GM21619 (cell line): ENCODE measurements at regions not wholly inside any gene's neighbourhood (a gene's known extent, or its start where the extent isn't known, plus 50 kb on each side); places are given as distances from the start of the nearest gene placed in this dataset.

ENCODE experiments used
- ATAC-seq: cut with Tn5 transposase; IDR thresholded peaks from one replicate; pipeline ENCODE4 v1.9.1; 2021; ENCODE audit not compliant: unreplicated experiment

DNA sequence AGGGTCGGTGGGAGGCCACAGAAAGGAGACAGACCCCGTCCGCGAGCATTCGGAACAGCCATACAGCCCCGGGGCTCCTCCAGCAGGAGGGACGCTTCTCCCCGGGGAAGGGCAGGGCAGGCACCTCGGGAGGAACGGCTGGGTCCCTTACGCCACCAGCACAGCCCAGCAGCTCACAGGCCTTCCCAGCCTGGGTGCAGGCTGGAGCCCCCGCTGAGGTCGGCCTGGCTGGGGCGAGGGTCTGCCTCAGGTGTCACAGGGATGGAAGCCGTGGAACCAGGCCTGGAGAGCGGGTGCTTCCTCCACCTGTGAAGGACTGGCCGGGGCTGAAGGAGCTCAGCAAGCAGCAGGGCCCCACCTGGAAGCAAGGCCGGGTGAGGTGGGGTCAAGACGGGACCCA lies 732.3 kb downstream of the BRD1 start:
- ATAC-seq: no peak

DNA sequence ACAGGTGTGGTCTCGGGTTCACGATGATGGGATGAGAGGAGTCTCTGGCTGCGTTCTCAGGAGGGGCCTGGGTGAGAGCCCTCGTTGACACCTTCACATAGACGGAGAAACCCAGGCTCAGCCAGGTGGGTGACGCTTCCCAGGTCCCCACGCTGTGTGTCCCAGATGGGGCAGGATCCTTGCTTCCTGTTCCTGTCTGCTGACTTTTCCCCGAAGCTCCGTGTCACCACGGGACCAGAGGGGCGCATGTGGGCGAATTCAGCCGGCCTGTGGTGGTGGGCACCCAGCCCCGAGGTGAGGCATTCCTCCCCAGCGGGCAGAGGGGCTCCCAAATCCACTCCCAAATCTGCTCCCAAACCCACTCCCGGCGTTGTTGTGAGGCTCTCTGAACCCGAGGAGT lies 732.8 kb downstream of the BRD1 start:
- no peak for ATAC-seq

DNA sequence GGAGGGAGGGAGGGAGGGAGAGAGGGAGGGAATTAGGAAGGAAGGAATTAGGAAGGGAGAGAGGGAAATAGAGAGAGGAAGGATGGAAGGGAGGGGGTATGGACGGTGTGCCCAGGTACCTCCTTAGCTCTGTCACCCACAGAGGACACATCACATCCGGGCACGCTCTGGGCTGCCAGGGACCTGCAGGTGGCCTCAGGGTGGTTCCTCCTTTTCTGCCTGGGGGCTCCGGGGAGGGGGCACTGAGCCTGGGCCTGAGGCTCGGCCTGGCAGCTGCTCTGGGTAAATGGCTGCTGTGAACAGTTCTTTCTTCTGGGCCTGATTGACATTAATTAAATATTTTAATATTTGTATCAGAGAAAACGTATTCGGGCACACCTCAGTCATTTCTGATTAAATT lies 733.5 kb downstream of the BRD1 start:
- ATAC-seq: no peak

DNA sequence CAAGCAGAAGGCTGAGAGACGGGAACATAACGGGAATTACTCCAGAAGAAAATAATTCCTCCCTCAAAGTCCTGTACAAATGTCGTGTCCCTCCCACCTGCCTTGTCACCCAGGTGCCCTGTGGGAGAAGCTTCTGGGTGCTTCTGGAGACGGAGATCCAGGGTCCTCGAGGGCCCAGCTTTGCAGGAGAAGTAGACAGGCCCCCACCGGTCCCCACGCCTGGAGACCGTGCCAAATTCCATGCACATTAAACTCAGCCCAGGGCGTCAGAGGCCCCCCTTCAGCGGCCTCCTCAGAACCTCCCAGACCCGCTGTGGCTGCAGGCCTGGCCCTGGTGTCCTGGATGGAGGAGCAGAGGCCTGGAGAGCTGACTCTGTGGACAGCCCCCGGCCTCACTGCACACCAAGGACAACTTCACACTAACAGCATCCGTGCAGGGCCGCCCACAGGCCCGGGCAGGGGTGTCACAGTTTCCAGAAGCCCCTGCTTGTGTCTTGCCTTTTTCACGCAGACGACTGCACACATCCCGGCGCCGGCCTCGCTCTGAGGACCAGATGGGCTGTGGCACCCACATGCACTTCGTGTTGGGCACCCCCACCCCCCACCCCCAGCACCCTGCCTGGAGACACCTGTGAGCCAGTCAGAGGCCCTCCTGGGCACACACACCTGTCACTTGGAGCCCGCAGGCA lies 734.3 kb downstream of the BRD1 start:
- no peak for ATAC-seq

DNA sequence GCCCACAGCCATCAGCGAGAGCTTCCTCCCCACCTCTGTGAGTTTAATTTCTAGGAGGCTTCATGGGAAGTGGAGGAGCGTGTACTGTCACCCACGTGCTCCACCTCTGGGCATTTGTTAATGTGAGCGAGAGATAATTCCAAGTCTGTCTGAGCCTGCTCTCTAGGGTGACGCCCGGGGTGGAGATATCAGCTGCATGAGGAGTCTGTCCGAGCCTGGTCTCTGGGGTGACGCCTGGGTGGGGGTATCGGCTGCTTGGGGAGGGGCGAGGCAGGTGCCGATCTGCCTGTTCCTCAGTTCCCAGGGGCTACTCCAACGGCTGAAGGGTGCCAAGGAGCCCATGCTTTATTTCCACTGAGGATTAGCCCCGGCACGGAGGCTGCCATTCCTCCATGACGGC lies 735.0 kb downstream of the BRD1 start:
- ATAC-seq: no peak

DNA sequence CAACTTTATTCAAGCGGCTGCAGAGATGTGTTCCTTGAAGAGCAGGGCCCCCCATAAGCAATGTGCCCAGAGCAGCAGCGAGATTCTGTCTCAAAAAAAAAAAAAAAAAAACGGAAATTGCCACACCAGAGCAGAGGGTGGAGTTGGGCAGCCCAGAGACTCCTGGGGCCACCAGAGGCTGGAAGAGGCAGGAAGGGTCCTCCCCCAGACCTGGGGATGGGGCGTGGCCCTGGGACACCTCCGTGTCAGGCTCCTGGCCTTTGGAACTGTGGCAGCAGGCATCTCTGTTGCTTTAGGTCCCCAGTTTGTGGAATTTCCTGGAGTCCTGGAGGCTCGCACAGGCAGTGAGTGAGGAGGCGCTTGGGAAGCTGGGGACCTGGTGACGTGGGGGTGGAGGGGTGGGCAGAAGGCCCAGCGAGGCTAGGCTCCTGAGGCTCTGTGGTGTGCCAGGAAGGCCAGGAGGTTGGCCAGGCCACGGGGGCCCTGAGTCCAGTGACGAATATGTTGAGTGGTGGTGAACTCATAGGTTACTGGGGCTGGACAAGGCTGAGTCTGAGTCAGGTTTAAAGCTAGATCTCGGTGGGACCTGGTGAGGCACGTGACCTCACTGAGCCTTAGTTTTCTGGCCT lies 735.6 kb downstream of the BRD1 start:
- no peak for ATAC-seq

DNA sequence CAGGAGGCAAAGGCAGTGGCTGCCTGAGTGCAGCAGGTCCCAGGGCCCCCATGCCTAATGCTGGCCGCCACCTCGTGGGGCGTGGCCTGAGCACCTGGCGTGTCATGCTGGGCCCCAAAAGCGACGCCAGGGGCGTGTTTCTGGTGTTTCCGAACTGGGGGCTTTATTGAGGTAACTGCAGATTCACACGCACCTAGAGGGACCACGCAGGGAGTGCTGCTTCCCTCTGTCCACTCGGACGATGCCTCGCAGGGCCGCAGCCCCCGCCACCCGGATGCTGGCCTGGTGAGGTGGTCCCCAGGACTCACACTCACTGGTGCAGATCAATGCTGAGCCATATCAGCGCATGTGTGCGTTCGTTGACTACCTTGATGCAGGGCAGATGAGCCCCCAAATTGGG lies 736.2 kb downstream of the BRD1 start:
- no peak for ATAC-seq

DNA sequence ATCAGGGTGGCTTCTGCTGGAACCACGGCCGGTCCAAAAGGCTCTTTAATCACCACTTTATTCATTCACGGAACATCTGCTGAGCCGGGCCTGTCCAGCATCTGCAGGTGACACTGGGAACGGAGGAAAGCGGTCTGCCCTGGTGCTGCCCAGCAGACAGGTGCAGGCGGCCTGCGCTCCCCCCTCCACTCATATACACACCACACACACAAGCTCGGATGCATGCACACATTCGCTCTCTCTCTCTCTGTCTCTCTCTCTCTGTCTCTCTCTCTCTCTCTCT lies 736.9 kb downstream of the BRD1 start:
- no peak for ATAC-seq

DNA sequence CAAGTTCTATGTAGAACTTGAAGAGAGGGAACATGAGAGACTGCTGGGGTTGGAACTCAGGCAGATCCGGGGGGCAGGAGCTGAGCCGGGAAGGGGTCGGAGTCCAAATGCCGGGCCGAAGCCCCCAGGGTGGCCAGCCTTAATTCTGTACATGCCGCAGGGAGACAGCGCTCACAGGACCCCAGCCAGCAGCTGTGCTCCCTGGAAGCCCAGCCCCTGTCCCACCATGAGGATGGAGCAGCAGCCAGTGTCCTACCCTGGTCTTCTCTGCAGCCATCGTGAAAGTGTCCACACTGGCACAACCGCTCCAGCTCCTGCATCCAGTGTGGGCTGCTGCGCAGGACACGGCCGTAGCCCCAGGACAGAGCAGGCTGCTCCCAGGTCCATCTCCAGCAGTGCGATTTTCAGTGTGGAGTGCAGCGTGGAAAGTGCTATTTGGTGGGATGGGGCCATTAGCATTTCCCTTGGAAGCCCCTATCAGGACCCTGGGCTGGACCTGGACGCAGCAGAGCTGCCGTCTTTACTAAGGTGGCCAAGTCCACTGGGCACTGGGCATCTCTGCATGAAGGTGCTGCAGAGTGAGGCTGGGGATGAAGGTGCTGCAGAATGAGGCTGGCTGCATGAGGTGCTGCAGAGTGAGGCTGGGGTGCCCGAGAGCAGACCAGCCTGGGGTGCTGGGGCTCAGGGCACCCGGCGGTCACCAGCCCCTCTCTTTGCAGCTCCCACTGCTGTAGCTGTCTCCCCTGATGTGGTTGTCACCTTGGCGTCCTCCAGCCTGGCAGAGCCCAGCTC lies 737.4 kb downstream of the BRD1 start:
- ATAC-seq: no peak

DNA sequence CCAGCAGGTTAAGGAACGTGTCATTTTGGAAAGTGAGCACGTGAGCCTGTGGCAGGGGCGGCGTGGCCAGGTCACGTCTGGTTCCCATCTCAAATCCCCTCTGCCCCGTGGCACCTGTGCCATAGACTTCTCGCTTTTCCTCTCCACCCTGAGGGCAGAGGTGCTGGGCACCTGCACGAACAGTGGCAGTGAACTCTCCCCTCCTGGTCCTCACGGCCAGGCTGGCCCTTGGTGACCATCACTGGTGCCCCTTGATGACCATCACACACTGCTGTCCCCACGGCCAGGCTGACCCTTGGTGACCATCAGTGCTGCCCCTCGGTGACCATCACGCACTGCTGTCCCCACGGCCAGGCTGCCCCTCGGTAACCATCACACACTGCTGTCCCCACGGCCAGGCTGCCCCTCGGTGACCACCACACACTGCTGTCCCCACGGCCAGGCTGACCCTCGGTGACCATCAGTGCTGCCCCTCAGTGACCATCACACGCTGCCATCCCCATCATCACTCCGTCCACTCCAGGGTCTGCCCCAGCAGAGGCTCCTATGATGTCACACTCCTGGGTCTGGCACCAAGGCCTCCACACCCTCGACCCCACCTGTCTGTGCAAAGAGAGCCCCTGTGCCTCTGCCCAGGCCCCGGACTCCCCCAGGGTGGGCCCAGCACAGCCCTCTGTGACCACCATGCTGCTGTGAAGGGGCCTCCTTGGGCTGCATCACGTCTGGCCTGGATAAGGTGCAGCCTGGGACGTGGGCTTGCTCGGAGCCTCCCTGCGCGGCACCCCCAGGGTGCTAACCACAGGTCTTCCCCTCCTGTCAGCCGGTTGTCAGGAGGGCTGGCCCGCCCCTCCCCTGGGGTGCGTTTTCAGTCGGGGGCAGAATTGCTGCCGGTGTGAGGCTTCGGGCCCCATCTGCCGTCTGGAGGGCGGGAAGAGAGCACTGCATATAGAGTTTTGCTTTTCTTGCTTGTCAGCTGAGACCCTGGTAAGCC lies 738.6 kb downstream of the BRD1 start:
- no peak for ATAC-seq

DNA sequence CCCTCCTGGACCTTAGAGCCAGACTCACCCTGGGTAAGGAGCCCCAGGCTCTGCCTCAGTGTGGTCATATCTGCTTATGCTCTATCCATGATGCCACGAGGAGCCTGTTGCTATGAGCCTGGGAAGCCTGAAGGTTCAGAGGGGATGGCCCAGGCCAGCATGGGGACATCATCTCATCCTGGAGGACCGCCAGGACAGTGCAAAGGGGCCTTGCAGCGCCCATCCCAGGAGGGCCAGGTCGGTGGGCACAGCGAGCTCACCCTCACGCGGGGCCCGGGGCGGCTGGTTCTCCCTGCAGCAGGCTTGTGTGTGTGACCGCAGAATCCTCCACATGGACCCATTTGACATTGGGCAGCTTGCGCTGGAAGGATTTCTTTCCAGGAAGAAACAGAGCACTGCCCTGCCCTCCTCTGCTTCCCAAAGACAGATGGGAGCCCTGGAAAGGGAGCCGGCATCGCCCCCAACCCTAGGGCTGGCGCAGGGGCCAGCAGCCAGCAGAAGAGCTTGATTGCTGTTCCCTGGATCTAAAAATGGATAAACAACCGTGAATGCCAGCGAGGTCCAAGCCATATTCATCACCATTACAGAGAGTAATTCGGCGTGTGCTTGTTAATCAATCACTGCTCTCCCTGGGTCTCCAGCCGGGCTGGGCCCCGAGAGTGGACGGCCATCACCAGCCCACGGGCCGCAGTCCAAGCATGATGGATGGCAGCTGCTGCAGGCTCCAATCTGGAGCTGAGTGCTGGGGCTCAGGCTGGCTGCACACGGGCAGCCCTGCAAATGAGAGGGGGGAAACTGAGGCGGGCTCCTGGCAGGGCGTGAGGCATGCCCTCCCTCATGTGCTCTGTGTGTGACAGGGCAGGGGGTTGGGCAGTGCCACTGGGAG lies 739.7 kb downstream of the BRD1 start:
- ATAC-seq: no peak

DNA sequence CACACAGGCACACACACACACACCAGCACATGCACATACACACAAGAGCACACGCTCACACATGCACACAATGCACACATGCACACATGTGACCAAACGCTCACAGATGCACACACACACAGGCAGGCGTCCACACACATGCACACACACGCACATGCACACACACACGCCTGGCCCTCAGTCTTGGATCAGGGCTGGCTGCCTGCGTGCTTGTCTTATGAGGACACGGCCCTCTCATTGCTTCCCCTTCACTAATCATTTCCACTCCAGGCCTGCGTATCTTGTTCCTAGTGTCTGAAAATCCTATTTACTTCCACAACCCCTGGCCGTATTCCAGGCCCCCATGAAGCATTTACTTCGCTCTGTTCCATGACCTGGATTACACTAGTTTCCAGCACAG lies 740.5 kb downstream of the BRD1 start:
- no peak for ATAC-seq

DNA sequence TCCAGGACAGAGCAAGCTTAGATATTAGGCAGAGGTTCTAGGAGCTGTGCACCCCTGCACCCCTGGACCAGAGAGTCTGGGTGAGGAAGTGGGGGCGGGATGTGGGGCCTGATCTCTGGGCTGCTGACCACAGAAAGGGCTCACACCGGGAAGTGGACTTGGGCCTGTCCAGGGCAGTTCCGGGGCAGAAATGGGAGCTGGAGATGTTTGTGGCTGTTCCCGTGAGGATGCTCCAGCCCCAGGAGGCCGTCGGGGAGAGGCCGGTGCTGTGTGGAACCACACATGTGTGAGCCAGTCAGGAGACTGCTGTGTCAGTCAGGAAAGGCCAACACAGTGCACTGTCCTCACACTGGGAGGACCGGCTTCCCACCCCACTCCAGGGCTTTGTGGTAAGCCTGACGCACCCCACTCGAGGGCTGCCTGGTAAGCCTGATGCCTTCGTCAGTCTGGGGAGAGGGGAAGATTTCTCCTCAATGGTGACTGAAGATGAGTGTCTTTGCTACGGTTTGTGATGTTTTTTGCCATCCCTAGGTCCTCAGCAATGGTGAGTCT lies 741.0 kb downstream of the BRD1 start:
- no peak for ATAC-seq

DNA sequence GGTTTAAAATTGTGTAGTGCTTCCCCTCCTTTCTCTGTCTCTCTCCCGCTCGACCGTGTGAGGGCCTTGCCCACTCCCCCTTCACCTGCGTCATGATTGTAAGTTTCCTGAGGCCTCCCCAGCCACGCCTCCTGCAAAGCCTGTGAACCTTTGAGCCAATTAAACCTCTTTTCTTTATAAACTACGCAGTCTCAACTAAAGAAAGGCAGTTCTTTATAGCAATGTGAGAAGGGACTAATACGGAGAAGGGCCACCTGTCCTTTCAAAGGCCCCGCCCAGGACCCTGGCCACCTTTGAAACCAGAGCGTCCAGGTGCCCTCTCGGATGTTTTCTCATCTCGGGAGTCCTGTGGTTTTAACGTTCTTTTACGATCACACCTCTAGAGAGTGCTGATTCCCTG lies 741.5 kb downstream of the BRD1 start:
- ATAC-seq: no peak

DNA sequence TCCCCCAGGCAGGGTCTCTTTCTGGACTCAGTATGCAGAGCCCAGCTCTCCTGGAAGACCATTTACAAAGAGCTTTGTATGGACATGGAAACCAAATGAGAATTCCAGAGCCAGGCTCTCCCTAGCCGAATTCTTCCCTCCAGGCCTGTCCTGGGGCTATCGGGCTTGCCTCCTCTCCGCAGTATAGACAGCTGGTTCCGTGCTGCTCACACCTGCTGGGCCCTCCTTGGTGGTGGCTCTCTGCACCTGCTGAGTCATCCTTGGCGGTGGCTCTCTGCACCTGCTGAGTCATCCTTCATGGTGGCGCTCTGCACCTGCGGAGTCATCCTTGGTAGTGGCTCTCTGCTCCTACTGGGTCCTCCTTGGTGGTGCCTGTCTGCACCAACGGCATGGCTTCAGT lies 743.5 kb downstream of the BRD1 start:
- ATAC-seq: no peak

DNA sequence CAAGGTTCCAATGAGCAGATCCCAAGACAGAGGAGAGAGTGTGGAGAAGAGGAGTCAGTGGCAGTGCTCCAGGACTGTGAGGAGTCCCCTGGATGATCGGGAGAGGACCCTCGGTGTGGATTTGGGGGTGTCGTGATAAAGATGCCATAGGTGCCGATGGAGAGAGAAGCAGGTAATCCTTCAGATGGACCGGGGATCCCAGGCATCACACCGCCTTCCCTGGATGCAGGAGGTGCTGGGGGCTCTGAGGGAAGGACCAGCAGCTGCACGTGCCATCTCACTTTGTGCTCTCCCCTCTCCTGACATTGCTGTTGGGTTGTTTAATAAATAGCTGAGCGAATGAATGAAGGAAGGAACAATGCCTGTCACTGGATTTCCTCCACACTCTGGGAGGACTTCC lies 744.1 kb downstream of the BRD1 start:
- no peak for ATAC-seq

DNA sequence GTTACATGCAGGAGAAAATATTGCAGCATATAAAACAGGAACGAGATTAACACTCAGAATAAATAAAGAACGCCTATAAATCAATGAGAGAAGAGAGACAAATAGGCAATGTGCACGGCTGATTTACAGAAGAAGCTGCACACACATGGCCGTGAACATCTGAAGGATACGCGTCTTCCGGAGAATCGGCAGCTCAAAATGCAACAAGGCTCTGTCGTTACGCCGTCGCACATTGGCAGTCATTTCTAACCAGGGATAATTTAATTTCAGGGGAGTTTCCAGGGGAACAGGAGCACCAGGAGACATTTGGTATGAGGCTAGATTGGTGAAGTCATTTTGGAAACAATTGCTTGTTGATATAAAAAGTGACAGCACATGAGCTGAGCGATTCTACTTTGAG lies 745.2 kb downstream of the BRD1 start:
- ATAC-seq: no peak

DNA sequence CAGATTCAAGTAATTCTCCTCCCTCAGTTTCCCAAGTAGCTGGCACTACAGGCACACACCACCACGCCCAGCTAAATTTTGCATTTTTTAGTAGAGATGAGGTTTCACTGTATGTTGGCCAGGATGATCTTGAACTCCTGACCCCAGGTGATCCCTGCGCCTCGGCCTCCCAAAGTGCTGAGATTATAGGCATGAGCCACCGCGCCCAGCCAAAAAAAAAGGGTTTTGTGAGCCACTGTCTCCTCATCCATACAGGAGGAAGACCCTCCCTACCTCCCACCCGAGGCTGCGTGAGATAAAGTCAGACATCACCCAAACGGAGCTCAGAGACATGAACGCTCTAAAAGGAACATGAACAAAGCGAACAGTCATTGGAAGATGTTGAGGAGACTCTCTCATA lies 745.7 kb downstream of the BRD1 start:
- ATAC-seq: no peak

DNA sequence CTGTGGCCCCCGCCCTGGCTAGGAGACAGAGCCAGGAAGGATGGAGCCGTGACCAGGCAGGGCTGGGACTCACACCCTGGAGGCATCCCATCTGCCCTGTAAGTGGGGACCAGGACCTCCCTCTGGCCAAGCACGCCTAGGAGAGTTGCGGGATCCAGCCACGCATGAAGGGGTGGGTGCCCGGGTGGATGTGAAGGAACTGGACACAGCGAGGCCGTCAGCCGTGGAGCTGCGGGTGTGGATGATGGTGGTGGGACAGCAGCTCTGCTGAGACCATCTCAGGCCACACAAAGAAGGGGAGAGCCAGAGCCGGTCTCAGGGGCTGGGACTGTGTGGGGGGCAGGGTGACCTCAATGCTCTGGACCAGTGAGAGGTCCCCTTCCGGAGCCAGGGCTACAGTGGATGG lies 746.4 kb downstream of the BRD1 start:
- no peak for ATAC-seq

DNA sequence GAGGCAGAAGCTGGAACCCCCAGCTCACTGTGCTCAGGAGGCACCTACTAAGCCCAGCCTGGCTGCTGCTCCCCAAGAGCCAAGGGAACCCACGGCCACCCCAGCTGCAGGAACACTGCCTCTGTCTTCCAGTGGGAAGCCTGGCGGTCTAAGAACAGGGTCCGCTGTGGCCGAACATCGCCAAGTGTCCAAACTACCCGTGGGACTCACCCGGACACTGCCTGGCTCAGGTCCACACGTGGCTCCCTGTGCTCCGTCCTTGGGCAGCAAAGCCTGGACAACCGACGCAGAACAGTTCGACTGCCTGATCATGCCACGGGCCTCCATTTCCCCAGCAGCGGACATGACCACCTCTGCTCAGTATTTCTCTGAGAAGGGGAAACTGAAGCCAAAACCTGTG lies 747.0 kb downstream of the BRD1 start:
- no peak for ATAC-seq
